ENCODE measurements at regions not wholly inside any gene's neighbourhood (a gene's known extent, or its start where the extent isn't known, plus 50 kb on each side); places are given as distances from the start of the nearest gene placed in this dataset.

DNA sequence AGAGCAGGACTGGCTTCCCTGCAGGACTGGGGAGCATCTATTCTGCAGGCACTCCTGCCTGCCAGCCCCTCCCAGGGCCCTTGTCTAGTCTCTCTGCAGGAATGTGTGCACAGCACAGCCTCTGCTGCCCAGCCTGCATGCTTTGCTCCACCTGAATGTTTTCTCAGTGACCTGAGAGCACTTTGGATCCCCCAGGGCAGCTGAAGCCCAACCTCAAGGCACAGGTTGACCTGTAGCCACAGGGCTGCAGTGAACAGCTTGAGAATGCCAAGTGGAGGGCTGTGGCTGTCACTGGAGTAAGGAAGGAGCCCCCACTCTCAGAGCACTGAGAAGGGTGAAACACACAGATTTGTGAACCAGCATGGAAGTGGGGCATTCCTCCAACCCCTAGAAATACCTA is 760.2 kb downstream of the STIM2 start:
- Histone ChIP-seq H3K27ac (ENCODE audit: low read length) (no peak overlapping the region), H3K4me3 (ENCODE audit: low read length in 2 of 2) (no peak overlapping the region), H3K9ac (ENCODE audit: low read length in 2 of 2) (no peak overlapping the region), H3K9me3 (ENCODE audit: control insufficient read depth in 2 of 2, low read length in 2 of 2) (no peaks in the 10 kb centered on the region), H3K4me1 (ENCODE audit: control insufficient read depth, insufficient read depth, low read length) (no peaks in the 10 kb centered on the region), H3K36me3 (ENCODE audit: control insufficient read depth in 2 of 2, insufficient read depth in 2 of 2, low read length in 2 of 2) (no peaks in the 10 kb centered on the region), H3K27me3 (ENCODE audit: control insufficient read depth in 1 of 2, insufficient read depth in 2 of 2, low read length in 2 of 2) (no peaks in the 10 kb centered on the region)

DNA sequence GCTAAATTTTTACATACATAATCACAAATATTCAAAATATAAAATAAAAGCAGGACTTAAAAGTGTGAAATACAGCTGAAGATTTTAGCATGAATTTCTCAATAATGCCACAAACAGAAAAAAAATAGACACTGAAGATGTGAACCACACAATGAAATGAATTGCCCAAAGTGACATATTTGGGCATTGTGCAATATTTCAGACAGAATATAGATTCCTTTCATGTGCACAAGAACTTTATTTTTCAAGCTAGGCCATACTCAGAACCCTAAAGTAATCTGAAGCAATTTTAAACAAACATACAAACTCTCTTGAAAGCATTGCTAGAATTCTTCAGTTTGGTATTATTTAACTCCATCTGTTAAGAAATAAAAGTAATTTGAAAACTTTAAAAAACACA is 764.1 kb downstream of the STIM2 start:
- H3K9ac ChIP-seq (ENCODE audit: low read length in 2 of 2): no peak overlapping the region
- no peaks in the 10 kb centered on the region for H3K27me3 ChIP-seq (ENCODE audit: control insufficient read depth in 1 of 2, insufficient read depth in 2 of 2, low read length in 2 of 2)
- no peak overlapping the region for H3K4me3 ChIP-seq (ENCODE audit: low read length in 2 of 2)
- H3K9me3 ChIP-seq (ENCODE audit: control insufficient read depth in 2 of 2, low read length in 2 of 2): no peaks in the 10 kb centered on the region
- H3K36me3 ChIP-seq (ENCODE audit: control insufficient read depth in 2 of 2, insufficient read depth in 2 of 2, low read length in 2 of 2): no peaks in the 10 kb centered on the region
- H3K27ac ChIP-seq (ENCODE audit: low read length): no peak overlapping the region
- no peaks in the 10 kb centered on the region for H3K4me1 ChIP-seq (ENCODE audit: control insufficient read depth, insufficient read depth, low read length)

DNA sequence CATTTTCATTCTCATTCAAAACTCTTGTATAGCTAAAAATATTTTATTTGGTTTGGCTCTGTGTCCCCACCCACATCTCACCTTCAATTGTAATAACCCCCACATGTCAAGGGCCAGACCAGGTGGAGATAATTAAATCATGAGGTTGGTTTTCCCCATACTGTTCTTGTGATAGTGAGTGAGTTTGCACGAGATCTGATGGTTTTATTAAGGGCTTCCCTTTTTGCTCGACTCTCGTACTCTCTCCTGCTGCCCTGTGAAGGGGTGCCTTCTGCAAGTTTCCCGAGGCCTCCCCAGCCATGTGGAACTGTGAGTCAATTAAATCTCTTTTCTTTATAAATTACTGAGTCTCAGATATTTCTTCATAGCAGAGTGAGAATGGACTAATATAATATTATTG is 768.0 kb downstream of the STIM2 start:
- Histone ChIP-seq H3K4me3 (ENCODE audit: low read length in 2 of 2) (no peak overlapping the region), H3K9me3 (ENCODE audit: control insufficient read depth in 2 of 2, low read length in 2 of 2) (no peaks in the 10 kb centered on the region), H3K27ac (ENCODE audit: low read length) (no peak overlapping the region)

DNA sequence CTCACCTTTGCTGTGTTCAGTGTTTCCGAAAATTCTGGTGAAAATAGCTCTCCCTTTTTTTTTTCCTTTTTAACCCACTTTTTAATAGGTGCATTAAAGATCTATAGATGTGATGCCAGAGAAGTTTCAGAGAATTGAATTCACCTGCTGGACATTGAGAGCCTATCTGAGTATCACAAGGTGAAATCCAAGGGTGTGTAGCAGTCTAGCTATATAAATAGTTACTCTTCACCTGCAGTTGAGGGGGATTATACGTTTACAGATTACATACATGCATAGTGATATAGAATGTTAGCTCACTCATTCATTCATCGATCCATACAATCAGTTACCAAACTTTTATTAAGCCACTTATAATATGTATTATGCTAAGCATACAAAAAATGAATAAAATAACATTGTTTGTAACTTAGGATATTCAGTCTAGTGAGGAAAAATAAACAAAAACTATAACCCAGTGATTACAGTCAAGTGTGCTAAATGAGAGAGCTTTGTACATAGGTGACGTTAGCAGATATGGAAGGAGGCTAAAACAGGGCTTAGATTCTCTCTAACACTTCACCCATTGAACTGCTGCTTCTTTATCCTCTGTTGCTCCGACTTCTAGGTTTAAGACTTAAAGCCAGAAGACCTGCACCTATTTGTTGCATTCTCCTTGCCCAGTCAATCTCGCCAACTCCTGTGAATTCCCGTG is 769.0 kb downstream of the STIM2 start:
- Histone ChIP-seq H3K9me3 (ENCODE audit: control insufficient read depth in 2 of 2, low read length in 2 of 2) (no peaks in the 10 kb centered on the region), H3K9ac (ENCODE audit: low read length in 2 of 2) (no peak overlapping the region), H3K4me3 (ENCODE audit: low read length in 2 of 2) (no peak overlapping the region), H3K36me3 (ENCODE audit: control insufficient read depth in 2 of 2, insufficient read depth in 2 of 2, low read length in 2 of 2) (no peaks in the 10 kb centered on the region), H3K4me1 (ENCODE audit: control insufficient read depth, insufficient read depth, low read length) (no peaks in the 10 kb centered on the region), H3K27ac (ENCODE audit: low read length) (no peak overlapping the region), H3K27me3 (ENCODE audit: control insufficient read depth in 1 of 2, insufficient read depth in 2 of 2, low read length in 2 of 2) (no peaks in the 10 kb centered on the region)

More for the DNA sequence above, 768.0 kb downstream of the STIM2 start:
- no peaks in the 10 kb centered on the region for H3K36me3 ChIP-seq (ENCODE audit: control insufficient read depth in 2 of 2, insufficient read depth in 2 of 2, low read length in 2 of 2)
- no peaks in the 10 kb centered on the region for H3K27me3 ChIP-seq (ENCODE audit: control insufficient read depth in 1 of 2, insufficient read depth in 2 of 2, low read length in 2 of 2)
- no peak overlapping the region for H3K9ac ChIP-seq (ENCODE audit: low read length in 2 of 2)
- no peaks in the 10 kb centered on the region for H3K4me1 ChIP-seq (ENCODE audit: control insufficient read depth, insufficient read depth, low read length)

DNA sequence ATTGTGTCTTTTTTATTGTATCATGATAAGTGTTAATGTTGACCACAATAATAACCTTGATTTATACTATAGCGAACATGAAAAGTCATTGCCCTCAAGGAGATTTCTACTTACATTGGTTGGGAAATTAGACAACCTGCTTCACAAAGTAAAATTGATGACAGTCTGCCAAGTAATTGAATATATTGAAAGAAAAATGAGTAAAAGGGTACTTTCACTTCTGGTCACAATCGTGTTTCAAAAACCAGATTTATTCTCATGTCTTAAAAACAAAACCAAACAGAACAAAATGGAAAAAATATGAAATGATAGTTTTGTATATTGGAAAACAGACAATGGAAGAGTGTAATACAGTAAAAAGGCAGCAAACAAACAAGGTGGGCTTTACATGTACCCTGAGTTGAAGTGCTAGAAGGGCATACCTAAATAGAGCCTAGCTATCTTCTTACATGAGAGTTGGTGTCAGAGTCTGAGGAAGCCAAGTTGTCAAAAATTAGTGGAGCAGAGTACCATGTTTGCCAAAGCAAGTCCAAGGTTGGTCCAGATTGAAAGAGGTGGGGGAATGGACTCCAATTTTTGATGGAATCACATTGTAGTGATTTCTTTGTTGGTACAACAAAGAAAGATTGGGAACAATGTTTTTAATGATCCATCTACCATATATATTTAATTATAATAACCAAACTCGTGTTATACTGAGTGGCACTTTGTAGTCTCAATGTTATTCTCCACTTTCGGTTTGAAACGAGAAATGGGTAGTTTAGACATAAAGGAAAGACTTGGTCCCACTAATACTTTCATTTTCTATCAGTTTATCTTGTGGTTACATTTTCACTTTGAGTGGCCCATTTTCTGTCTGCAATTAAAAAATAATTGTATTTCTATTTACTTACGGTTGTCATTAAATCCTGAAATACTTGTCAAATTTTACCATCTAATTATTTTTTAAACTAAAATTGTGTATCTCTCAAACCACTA is 775.6 kb downstream of the STIM2 start:
- Histone ChIP-seq H3K9me3 (ENCODE audit: control insufficient read depth in 2 of 2, low read length in 2 of 2) (no peaks in the 10 kb centered on the region), H3K36me3 (ENCODE audit: control insufficient read depth in 2 of 2, insufficient read depth in 2 of 2, low read length in 2 of 2) (no peaks in the 10 kb centered on the region), H3K4me3 (ENCODE audit: low read length in 2 of 2) (no peak overlapping the region), H3K9ac (ENCODE audit: low read length in 2 of 2) (no peak overlapping the region), H3K27me3 (ENCODE audit: control insufficient read depth in 1 of 2, insufficient read depth in 2 of 2, low read length in 2 of 2) (no peaks in the 10 kb centered on the region), H3K4me1 (ENCODE audit: control insufficient read depth, insufficient read depth, low read length) (no peaks in the 10 kb centered on the region), H3K27ac (ENCODE audit: low read length) (no peak overlapping the region)

DNA sequence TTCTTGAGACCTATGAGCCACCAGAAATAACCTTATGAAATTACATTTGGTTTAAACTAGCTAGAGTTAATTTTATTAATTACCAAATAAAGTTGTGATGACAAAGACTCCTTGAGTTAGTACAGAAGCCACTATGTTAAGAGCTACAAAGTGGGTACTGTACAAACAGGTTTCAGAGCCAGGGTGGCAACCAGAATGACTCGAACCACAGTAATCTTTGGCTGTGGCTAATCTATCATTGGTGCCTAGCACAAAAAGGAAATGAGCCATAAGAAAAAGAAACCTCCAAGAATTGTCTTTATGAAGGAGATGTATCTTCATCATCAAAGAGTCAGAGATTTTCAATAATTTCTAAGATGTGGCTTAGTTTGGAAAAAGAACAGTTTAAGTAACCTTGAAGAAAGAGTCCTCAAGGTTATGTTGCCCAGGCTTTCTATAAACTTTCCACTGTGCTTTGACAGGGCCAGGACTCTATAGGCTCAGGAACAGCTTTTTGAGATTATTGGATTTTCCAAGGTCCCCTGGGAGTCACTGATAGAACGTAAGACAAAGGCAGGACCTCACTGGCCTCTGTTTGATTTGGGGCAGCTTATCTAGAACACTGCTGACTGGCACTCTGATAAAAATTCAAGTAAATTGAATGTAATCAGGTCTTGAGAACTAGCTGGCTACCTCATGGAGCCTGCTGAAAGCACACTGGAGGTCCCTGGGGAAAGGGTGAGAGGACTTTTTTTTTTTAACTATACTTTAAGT is 777.7 kb downstream of the STIM2 start:
- Histone ChIP-seq H3K9ac (ENCODE audit: low read length in 2 of 2) (no peak overlapping the region), H3K4me1 (ENCODE audit: control insufficient read depth, insufficient read depth, low read length) (no peaks in the 10 kb centered on the region), H3K36me3 (ENCODE audit: control insufficient read depth in 2 of 2, insufficient read depth in 2 of 2, low read length in 2 of 2) (no peaks in the 10 kb centered on the region), H3K4me3 (ENCODE audit: low read length in 2 of 2) (no peak overlapping the region), H3K27ac (ENCODE audit: low read length) (no peak overlapping the region), H3K27me3 (ENCODE audit: control insufficient read depth in 1 of 2, insufficient read depth in 2 of 2, low read length in 2 of 2) (no peaks in the 10 kb centered on the region), H3K9me3 (ENCODE audit: control insufficient read depth in 2 of 2, low read length in 2 of 2) (no peaks in the 10 kb centered on the region)

DNA sequence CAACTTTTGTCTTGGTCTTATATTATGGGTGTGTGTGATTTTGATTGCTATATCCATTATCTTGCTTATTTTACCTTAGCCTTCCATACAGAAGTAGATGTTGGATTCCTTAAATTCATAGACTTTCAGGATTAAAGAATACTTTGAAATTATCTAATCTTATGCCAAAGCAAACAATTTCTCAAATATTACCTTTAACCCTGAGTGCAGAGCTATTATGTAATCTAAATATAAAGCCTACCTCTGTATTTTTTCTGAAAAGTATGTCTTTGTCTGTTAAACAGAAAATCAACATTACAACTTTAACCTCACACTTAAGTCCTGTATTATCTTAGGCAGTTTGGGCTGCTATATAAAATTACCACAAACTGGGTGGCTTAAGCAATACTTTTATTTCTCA is 782.5 kb downstream of the STIM2 start:
- Histone ChIP-seq H3K27me3 (ENCODE audit: control insufficient read depth in 1 of 2, insufficient read depth in 2 of 2, low read length in 2 of 2) (no peaks in the 10 kb centered on the region), H3K9ac (ENCODE audit: low read length in 2 of 2) (no peak overlapping the region), H3K4me3 (ENCODE audit: low read length in 2 of 2) (no peak overlapping the region), H3K4me1 (ENCODE audit: control insufficient read depth, insufficient read depth, low read length) (no peaks in the 10 kb centered on the region), H3K9me3 (ENCODE audit: control insufficient read depth in 2 of 2, low read length in 2 of 2) (no peaks in the 10 kb centered on the region), H3K36me3 (ENCODE audit: control insufficient read depth in 2 of 2, insufficient read depth in 2 of 2, low read length in 2 of 2) (no peaks in the 10 kb centered on the region), H3K27ac (ENCODE audit: low read length) (no peak overlapping the region)

DNA sequence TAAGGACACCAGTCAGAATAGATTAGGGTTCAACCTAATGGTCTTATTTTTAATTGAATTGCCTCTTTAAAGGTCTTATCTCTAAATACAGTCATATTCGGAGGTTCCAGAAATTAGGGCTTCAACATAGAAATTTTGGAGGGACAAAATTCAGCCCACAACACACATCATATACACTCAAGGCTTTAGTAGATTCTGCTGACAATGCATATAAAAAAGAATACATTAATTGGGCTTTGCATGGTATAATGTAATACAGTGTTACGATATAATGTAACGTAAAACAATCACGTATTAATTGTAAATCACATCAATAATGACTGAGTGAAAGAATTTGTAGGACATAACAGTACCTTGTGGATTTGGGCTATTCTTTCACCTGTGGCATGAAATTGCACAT is 787.8 kb downstream of the STIM2 start:
- H3K4me1 ChIP-seq (ENCODE audit: control insufficient read depth, insufficient read depth, low read length): no peaks in the 10 kb centered on the region
- H3K27me3 ChIP-seq (ENCODE audit: control insufficient read depth in 1 of 2, insufficient read depth in 2 of 2, low read length in 2 of 2): no peaks in the 10 kb centered on the region
- H3K36me3 ChIP-seq (ENCODE audit: control insufficient read depth in 2 of 2, insufficient read depth in 2 of 2, low read length in 2 of 2): no peaks in the 10 kb centered on the region

DNA sequence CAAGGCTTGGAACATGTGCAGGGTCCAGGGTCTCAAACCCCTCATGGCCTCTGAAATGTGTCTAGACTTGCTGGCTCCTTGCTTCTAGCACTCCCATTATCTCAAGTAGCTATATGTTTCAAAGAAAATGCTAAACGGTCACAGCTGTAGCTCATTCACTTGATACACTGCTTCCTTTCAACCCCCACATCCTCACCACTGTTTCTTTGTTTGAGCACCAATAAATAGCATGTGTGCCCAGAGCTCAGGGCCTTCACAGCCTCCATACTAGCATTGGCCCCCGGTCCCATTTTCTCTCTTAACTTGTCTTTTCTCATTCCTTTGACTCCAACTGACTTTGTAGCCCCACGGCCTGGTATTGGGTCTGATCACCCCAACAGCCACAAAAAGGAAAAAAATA is 801.8 kb downstream of the STIM2 start:
- H3K4me1 ChIP-seq (ENCODE audit: control insufficient read depth, insufficient read depth, low read length): no peaks in the 10 kb centered on the region
- H3K9ac ChIP-seq (ENCODE audit: low read length in 2 of 2): no peak overlapping the region
- no peaks in the 10 kb centered on the region for H3K27me3 ChIP-seq (ENCODE audit: control insufficient read depth in 1 of 2, insufficient read depth in 2 of 2, low read length in 2 of 2)
- no peak overlapping the region for H3K4me3 ChIP-seq (ENCODE audit: low read length in 2 of 2)
- H3K36me3 ChIP-seq (ENCODE audit: control insufficient read depth in 2 of 2, insufficient read depth in 2 of 2, low read length in 2 of 2): no peaks in the 10 kb centered on the region
- H3K9me3 ChIP-seq (ENCODE audit: control insufficient read depth in 2 of 2, low read length in 2 of 2): no peaks in the 10 kb centered on the region
- no peak overlapping the region for H3K27ac ChIP-seq (ENCODE audit: low read length)

More for the DNA sequence above, 787.8 kb downstream of the STIM2 start:
- no peak overlapping the region for H3K4me3 ChIP-seq (ENCODE audit: low read length in 2 of 2)
- H3K9ac ChIP-seq (ENCODE audit: low read length in 2 of 2): no peak overlapping the region
- H3K27ac ChIP-seq (ENCODE audit: low read length): no peak overlapping the region
- H3K9me3 ChIP-seq (ENCODE audit: control insufficient read depth in 2 of 2, low read length in 2 of 2): no peaks in the 10 kb centered on the region

DNA sequence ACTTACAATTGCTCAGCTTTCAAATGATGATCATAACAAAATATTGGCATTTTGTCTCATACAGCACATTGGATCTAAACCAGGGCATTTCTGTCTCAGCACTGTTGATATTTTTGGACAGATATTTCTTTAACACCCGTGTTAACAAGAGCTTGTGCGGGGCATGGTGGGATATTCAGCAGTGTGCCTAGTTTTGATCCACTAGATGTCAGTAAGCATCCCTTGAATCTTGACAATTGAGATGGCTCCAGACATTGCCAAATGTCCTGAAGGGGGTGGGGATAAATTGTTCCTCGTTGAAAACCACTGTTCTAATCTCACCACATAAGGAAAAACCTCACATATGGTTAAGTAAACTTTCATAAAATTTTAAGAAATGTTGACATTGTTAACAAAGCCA is 806.3 kb downstream of the STIM2 start:
- Histone ChIP-seq H3K4me3 (ENCODE audit: low read length in 2 of 2) (no peak overlapping the region), H3K9me3 (ENCODE audit: control insufficient read depth in 2 of 2, low read length in 2 of 2) (no peaks in the 10 kb centered on the region), H3K27me3 (ENCODE audit: control insufficient read depth in 1 of 2, insufficient read depth in 2 of 2, low read length in 2 of 2) (no peaks in the 10 kb centered on the region), H3K9ac (ENCODE audit: low read length in 2 of 2) (no peak overlapping the region), H3K4me1 (ENCODE audit: control insufficient read depth, insufficient read depth, low read length) (no peaks in the 10 kb centered on the region), H3K27ac (ENCODE audit: low read length) (no peak overlapping the region), H3K36me3 (ENCODE audit: control insufficient read depth in 2 of 2, insufficient read depth in 2 of 2, low read length in 2 of 2) (no peaks in the 10 kb centered on the region)
